ENCODE measurements at regions not wholly inside any gene's neighbourhood (a gene's known extent, or its start where the extent isn't known, plus 50 kb on each side); places are given as distances from the start of the nearest gene placed in this dataset.

- TF ChIP-seq ZNF592 (IDR thresholded peaks at IDR 0.05) (no peak), POLR2AphosphoS5 (IDR thresholded peaks at IDR 0.05; ENCODE audit: control insufficient read depth, insufficient read depth, low read depth, low read length) (no peak), CHD4 (IDR thresholded peaks at IDR 0.05; ENCODE audit: insufficient read depth, insufficient replicate concordance, low read depth, low read length, poor library complexity, severe bottlenecking) (no peak), SIN3A (IDR thresholded peaks at IDR 0.05; ENCODE audit: borderline replicate concordance in 2 of 2, control insufficient read depth in 1 of 2, low read depth in 2 of 2, low read length in 2 of 2) (no peak), TAF9B (IDR thresholded peaks at IDR 0.05; ENCODE audit: partially characterized antibody) (no peak), THAP7 (CRISPR knock-in tag; IDR thresholded peaks at IDR 0.05) (no peak), FOXJ2 (tag; IDR thresholded peaks at IDR 0.05) (no peak), MTA2 (IDR thresholded peaks at IDR 0.05; ENCODE audit: low read depth) (no peak), FOXP1 (CRISPR knock-in tag; IDR thresholded peaks at IDR 0.05) (no peak), ZNF384 (IDR thresholded peaks at IDR 0.05; ENCODE audit: low read depth, low read length) (no peak), ELF1 (tag; IDR thresholded peaks at IDR 0.05) (no peak), JUND (IDR thresholded peaks at IDR 0.05; ENCODE audit: borderline replicate concordance, low read depth, low read length) (no peak), JUND (tag; IDR thresholded peaks at IDR 0.05; ENCODE audit: borderline replicate concordance, low read depth, low read length) (no peak)
Observed at GRCh38 chr2:3097804-3098203, 279.8 kb downstream of the EIPR1 start.

All from K562 (cell line).